HEK293 (cell line): ENCODE measurements at regions not wholly inside any gene's neighbourhood (a gene's known extent, or its start where the extent isn't known, plus 50 kb on each side); places are given as distances from the start of the nearest gene placed in this dataset.

Experiments used
- CTCF ChIA-PET: fragments of 350-600 bp; formaldehyde crosslinking; extraction: SDS; loops from one replicate; lab custom pipeline; 2021; ENCODE audit warnings: antibody characterized with exemption; lab: Yijun Ruan, JAX
- POLR2A ChIA-PET: fragments of 300-600 bp; formaldehyde crosslinking; extraction: SDS; loops from one replicate; lab custom pipeline; 2020; ENCODE audit warnings: antibody characterized with exemption, inconsistent platforms; lab: Yijun Ruan, JAX
- H3K27ac ChIP-seq: fragments of 200-500 bp; sonication (Bioruptor generic); 2 replicates; pipeline ENCODE4 v1.5.1; 2014; ENCODE audit warnings: low read depth, low read length, control low read depth, inconsistent platforms; ENCODE audit errors: extremely low read depth
- H3K36me3 ChIP-seq, 2 experiments: fragments of 200-500 bp in 1 of 2; sonication (Bioruptor generic) in 1 of 2; 1 replicate in 1 of 2; 2 replicates in 1 of 2; pipeline ENCODE4 v1.5.1; 2014 to 2017; ENCODE audit warnings: inconsistent platforms in 2 of 2, low read length in 2 of 2; ENCODE audit not compliant: control insufficient read depth in 2 of 2, insufficient read depth in 1 of 2
- H3K4me1 ChIP-seq: fragments of 200-500 bp; sonication (Bioruptor generic); 2 replicates; pipeline ENCODE4 v1.5.1; 2014; ENCODE audit warnings: mild to moderate bottlenecking, low read length, inconsistent platforms; ENCODE audit not compliant: control insufficient read depth, insufficient read depth
- H3K4me3 ChIP-seq: 2 replicates; pipeline ENCODE4 v1.5.1; 2011; ENCODE audit warnings: low read depth, mild to moderate bottlenecking, control low read depth, low read length, moderate library complexity
- H3K9me3 ChIP-seq: fragments of 200-500 bp; sonication (Bioruptor generic); 2 replicates; pipeline ENCODE4 v1.5.1; 2014; ENCODE audit warnings: low read depth, low read length, inconsistent platforms; ENCODE audit not compliant: control insufficient read depth, insufficient read depth
- GFI1B ChIP-seq: fragments of 450-650 bp; formaldehyde crosslinking; IDR thresholded peaks from 2 replicates; pipeline ENCODE4 v1.5.1; 2016; ENCODE audit warnings: missing biosample characterization, missing genetic modification characterization
- KLF7 ChIP-seq: fragments of 450-650 bp; formaldehyde crosslinking; IDR thresholded peaks from 2 replicates; pipeline ENCODE4 v1.5.1; 2016; ENCODE audit warnings: missing biosample characterization, missing genetic modification characterization, borderline replicate concordance
- MEIS1 ChIP-seq: sonication (generic); formaldehyde crosslinking; IDR thresholded peaks from 2 replicates; pipeline ENCODE4 v1.8.1; 2022; ENCODE audit warnings: missing genetic modification reagents, mild to moderate bottlenecking, borderline replicate concordance
- MYNN ChIP-seq: fragments of 450-650 bp; formaldehyde crosslinking; IDR thresholded peaks from 2 replicates; pipeline ENCODE4 v1.5.1; 2016; ENCODE audit warnings: missing biosample characterization, missing genetic modification characterization, borderline replicate concordance
- OSR2 ChIP-seq: fragments of 450-650 bp; formaldehyde crosslinking; IDR thresholded peaks from 2 replicates; pipeline ENCODE4 v1.5.1; 2016; ENCODE audit warnings: missing biosample characterization, missing genetic modification characterization
- SALL2 ChIP-seq: fragments of 450-650 bp; formaldehyde crosslinking; IDR thresholded peaks from 2 replicates; pipeline ENCODE4 v1.5.0; 2017; ENCODE audit warnings: missing biosample characterization, mild to moderate bottlenecking, missing genetic modification characterization, borderline replicate concordance
- ZBTB1 ChIP-seq: fragments of 450-650 bp; formaldehyde crosslinking; IDR thresholded peaks from 2 replicates; pipeline ENCODE4 v1.5.1; 2016; ENCODE audit warnings: missing biosample characterization, missing genetic modification characterization
- ZBTB26 ChIP-seq: fragments of 450-650 bp; formaldehyde crosslinking; optimal IDR thresholded peaks from 2 replicates; pipeline ENCODE3; 2016; ENCODE audit warnings: missing biosample characterization, mild to moderate bottlenecking, missing genetic modification characterization
- ZBTB44 ChIP-seq: fragments of 450-650 bp; IDR thresholded peaks from 2 replicates; pipeline ENCODE4 v1.5.1; 2018; ENCODE audit warnings: missing biosample characterization, mild to moderate bottlenecking, missing genetic modification characterization
- ZBTB7A ChIP-seq: fragments of 450-650 bp; formaldehyde crosslinking; IDR thresholded peaks from 2 replicates; pipeline ENCODE4 v1.5.1; 2016; ENCODE audit warnings: low read depth, missing biosample characterization, missing genetic modification characterization
- ZEB2 ChIP-seq: fragments of 450-650 bp; formaldehyde crosslinking; IDR thresholded peaks from 2 replicates; pipeline ENCODE4 v1.5.1; 2016; ENCODE audit warnings: missing biosample characterization, missing genetic modification characterization
- ZFP69B ChIP-seq: fragments of 450-650 bp; formaldehyde crosslinking; IDR thresholded peaks from 2 replicates; pipeline ENCODE4 v1.5.1; 2016; ENCODE audit warnings: missing biosample characterization, missing genetic modification characterization
- ZNF132 ChIP-seq: fragments of 450-650 bp; formaldehyde crosslinking; IDR thresholded peaks from 2 replicates; pipeline ENCODE4 v1.5.1; 2017; ENCODE audit warnings: missing biosample characterization, missing genetic modification characterization, borderline replicate concordance
- ZNF211 ChIP-seq: fragments of 450-650 bp; formaldehyde crosslinking; IDR thresholded peaks from 2 replicates; pipeline ENCODE4 v1.5.1; 2016; ENCODE audit warnings: low read depth, missing biosample characterization, missing genetic modification characterization
- ZNF26 ChIP-seq: fragments of 450-650 bp; formaldehyde crosslinking; IDR thresholded peaks from 2 replicates; pipeline ENCODE4 v1.5.1; 2016; ENCODE audit warnings: missing biosample characterization, missing genetic modification characterization
- ZNF37A ChIP-seq: fragments of 450-650 bp; IDR thresholded peaks from 2 replicates; pipeline ENCODE4 v1.5.1; 2018; ENCODE audit warnings: missing biosample characterization, missing genetic modification characterization
- ZNF391 ChIP-seq: fragments of 450-650 bp; formaldehyde crosslinking; IDR thresholded peaks from 2 replicates; pipeline ENCODE4 v1.5.1; 2016; ENCODE audit warnings: low read depth, missing biosample characterization, missing genetic modification characterization, borderline replicate concordance
- ZNF518A ChIP-seq: fragments of 450-650 bp; formaldehyde crosslinking; conservative IDR thresholded peaks from 2 replicates; pipeline ENCODE4 v1.5.1; 2016; ENCODE audit warnings: low read depth, missing biosample characterization, missing genetic modification characterization
- ZNF529 ChIP-seq: fragments of 450-650 bp; formaldehyde crosslinking; IDR thresholded peaks from 2 replicates; pipeline ENCODE4 v1.5.1; 2017; ENCODE audit warnings: missing genetic modification characterization, missing biosample characterization; ENCODE audit not compliant: insufficient replicate concordance
- ZNF580 ChIP-seq: fragments of 450-650 bp; formaldehyde crosslinking; IDR thresholded peaks from 2 replicates; pipeline ENCODE4 v1.5.1; 2016; ENCODE audit warnings: missing biosample characterization, missing genetic modification characterization
- ZNF629 ChIP-seq: fragments of 450-650 bp; formaldehyde crosslinking; IDR thresholded peaks from 2 replicates; pipeline ENCODE4 v1.5.1; 2017; ENCODE audit warnings: missing biosample characterization, missing genetic modification characterization
- ZNF664 ChIP-seq: fragments of 450-650 bp; formaldehyde crosslinking; IDR thresholded peaks from 2 replicates; pipeline ENCODE4 v1.5.1; 2016; ENCODE audit warnings: missing biosample characterization, missing genetic modification characterization
- ZNF692 ChIP-seq: fragments of 450-650 bp; formaldehyde crosslinking; IDR thresholded peaks from 2 replicates; pipeline ENCODE4 v1.5.1; 2016; ENCODE audit warnings: missing biosample characterization, missing genetic modification characterization
- ZNF704 ChIP-seq: fragments of 450-650 bp; formaldehyde crosslinking; IDR thresholded peaks from 2 replicates; pipeline ENCODE4 v1.5.1; 2016; ENCODE audit warnings: missing biosample characterization, missing genetic modification characterization
- ZNF707 ChIP-seq: fragments of 450-650 bp; formaldehyde crosslinking; IDR thresholded peaks from 2 replicates; pipeline ENCODE4 v1.5.1; 2016; ENCODE audit warnings: missing biosample characterization, missing genetic modification characterization

- CTCF ChIA-PET = no interaction called here
- POLR2A ChIA-PET = no interaction called here
Observed at GRCh38 chr4:16438986-16439385, 212.7 kb upstream of the TAPT1 start.

DNA sequence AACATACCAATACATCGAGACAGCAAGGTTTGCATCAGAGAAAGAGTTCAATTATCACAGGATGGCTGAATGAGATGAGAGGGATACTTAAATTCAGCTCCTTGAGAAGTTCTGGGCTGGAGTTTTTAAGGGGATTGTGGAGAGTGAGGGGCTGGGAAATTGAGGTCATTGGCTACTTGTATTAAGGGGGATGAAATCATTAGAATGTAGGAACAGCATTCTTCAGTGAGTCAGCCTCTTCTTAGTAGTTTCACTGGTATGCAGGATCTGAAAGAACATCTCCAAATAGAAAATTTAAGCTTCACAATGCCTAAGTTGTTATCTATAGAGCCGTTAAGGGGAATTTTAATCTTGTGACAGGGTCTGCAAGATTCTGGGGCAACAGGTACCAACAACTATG, 211.6 kb upstream of the TAPT1 start:
- POLR2A ChIA-PET = no interaction called here
- TF ChIP-seq ZNF707 (no peak), ZBTB44 (tag by site-specific recombination) (no peak), ZNF704 (tag by site-specific recombination) (no peak), ZNF692 (tag by site-specific recombination) (no peak), ZNF580 (tag by site-specific recombination) (no peak), ZNF629 (tag by site-specific recombination) (no peak), ZNF391 (tag by site-specific recombination) (no peak), ZNF37A (tag by site-specific recombination) (no peak), ZFP69B (tag by site-specific recombination) (no peak), ZNF132 (tag by site-specific recombination) (no peak), MYNN (tag by site-specific recombination) (no peak), KLF7 (tag by site-specific recombination) (no peak), MEIS1 (CRISPR knock-in tag) (no peak), ZNF518A (tag by site-specific recombination) (no peak)
- Histone ChIP-seq H3K4me3 (no peak overlapping the region), H3K9me3 (no peaks in the 10 kb centered on the region), H3K27ac (no peak overlapping the region), H3K4me1 (no peaks in the 10 kb centered on the region), H3K36me3 (no peaks in the 10 kb centered on the region)
- CTCF ChIA-PET = no interaction called here

More at GRCh38 chr4:16438986-16439385, 212.7 kb upstream of the TAPT1 start:
- Histone ChIP-seq H3K27ac (no peak overlapping the region), H3K4me1 (no peaks in the 10 kb centered on the region), H3K4me3 (no peak overlapping the region), H3K36me3 (no peaks in the 10 kb centered on the region), H3K9me3 (no peaks in the 10 kb centered on the region)
- TF ChIP-seq ZNF211 (tag by site-specific recombination) (no peak), OSR2 (tag by site-specific recombination) (no peak), ZNF664 (tag by site-specific recombination) (no peak), ZBTB1 (tag by site-specific recombination) (no peak), SALL2 (tag by site-specific recombination) (no peak), ZNF26 (tag by site-specific recombination) (no peak), ZNF132 (tag by site-specific recombination) (no peak), ZEB2 (no peak), GFI1B (no peak), ZBTB7A (no peak), ZBTB26 (tag by site-specific recombination) (no peak), ZNF529 (no peak)
